NCI-H2029 (cell line): ENCODE measurements at regions not wholly inside any gene's neighbourhood (a gene's known extent, or its start where the extent isn't known, plus 50 kb on each side); places are given as distances from the start of the nearest gene placed in this dataset.
"Not testable (repeated sequence)": the region's sequence is repeated elsewhere in the genome, so short reads cannot be mapped to it uniquely, and the experiment has no call there.

Experiments
- DNase-seq: peaks from one replicate; lab custom pipeline; 2025; lab: John Stamatoyannopoulos, UW

GRCh38 chr12:25793196-25793595, 165.3 kb upstream of the RASSF8 start:
- DNase-seq = no peak

GRCh38 chr12:25794571-25794970, 163.9 kb upstream of the RASSF8 start:
- no peak for DNase-seq

GRCh38 chr12:25796523-25797000, 161.9 kb upstream of the RASSF8 start:
- no peak for DNase-seq

GRCh38 chr12:25797386-25797785, 161.1 kb upstream of the RASSF8 start:
- no peak for DNase-seq

GRCh38 chr12:25797949-25798348, 160.5 kb upstream of the RASSF8 start:
- no peak for DNase-seq

GRCh38 chr12:25800101-25800500, 158.4 kb upstream of the RASSF8 start:
- no peak for DNase-seq

- DNase-seq = no peak
These were observed 156.7 kb upstream of the RASSF8 start for GRCh38 chr12:25801734-25802133.

GRCh38 chr12:25802143-25802542, 156.3 kb upstream of the RASSF8 start:
- DNase-seq = no peak

GRCh38 chr12:25803029-25803664, 155.3 kb upstream of the RASSF8 start:
- DNase-seq = not testable (repeated sequence)

GRCh38 chr12:25804286-25804685, 154.2 kb upstream of the RASSF8 start:
- not testable (repeated sequence) for DNase-seq

- DNase-seq = no peak
These were observed 152.2 kb upstream of the RASSF8 start for GRCh38 chr12:25806271-25806670.

- no peak for DNase-seq
These were observed 149.9 kb upstream of the RASSF8 start for GRCh38 chr12:25808604-25809003.

- no peak for DNase-seq
These were observed 147.8 kb upstream of the RASSF8 start for GRCh38 chr12:25810683-25811082.

- no peak for DNase-seq
These were observed 146.8 kb upstream of the RASSF8 start for GRCh38 chr12:25811656-25812126.

- no peak for DNase-seq
These were observed 146.2 kb upstream of the RASSF8 start for GRCh38 chr12:25812295-25812694.

GRCh38 chr12:25813843-25814242, 144.6 kb upstream of the RASSF8 start:
- DNase-seq = no peak

GRCh38 chr12:25816637-25817036, 141.8 kb upstream of the RASSF8 start:
- DNase-seq = no peak

- no peak for DNase-seq
These were observed 141.3 kb upstream of the RASSF8 start for GRCh38 chr12:25817166-25817565.

GRCh38 chr12:25818596-25819390, 139.7 kb upstream of the RASSF8 start:
- no peak for DNase-seq

- DNase-seq = no peak
These were observed 138.8 kb upstream of the RASSF8 start for GRCh38 chr12:25819691-25820090.

- DNase-seq = no peak
These were observed 136.2 kb upstream of the RASSF8 start for GRCh38 chr12:25822281-25822680.

- no peak for DNase-seq
These were observed 133.7 kb upstream of the RASSF8 start for GRCh38 chr12:25824734-25825133.

GRCh38 chr12:25825446-25825845, 133.0 kb upstream of the RASSF8 start:
- DNase-seq = no peak
